ENCODE measurements at regions not wholly inside any gene's neighbourhood (a gene's known extent, or its start where the extent isn't known, plus 50 kb on each side); places are given as distances from the start of the nearest gene placed in this dataset.

GRCh38 chr2:18180912-18181311 is 302.4 kb downstream of the KCNS3 start:
- no peaks in the 10 kb centered on the region for H3F3A ChIP-seq (ENCODE audit: insufficient read depth, low read length)

DNA sequence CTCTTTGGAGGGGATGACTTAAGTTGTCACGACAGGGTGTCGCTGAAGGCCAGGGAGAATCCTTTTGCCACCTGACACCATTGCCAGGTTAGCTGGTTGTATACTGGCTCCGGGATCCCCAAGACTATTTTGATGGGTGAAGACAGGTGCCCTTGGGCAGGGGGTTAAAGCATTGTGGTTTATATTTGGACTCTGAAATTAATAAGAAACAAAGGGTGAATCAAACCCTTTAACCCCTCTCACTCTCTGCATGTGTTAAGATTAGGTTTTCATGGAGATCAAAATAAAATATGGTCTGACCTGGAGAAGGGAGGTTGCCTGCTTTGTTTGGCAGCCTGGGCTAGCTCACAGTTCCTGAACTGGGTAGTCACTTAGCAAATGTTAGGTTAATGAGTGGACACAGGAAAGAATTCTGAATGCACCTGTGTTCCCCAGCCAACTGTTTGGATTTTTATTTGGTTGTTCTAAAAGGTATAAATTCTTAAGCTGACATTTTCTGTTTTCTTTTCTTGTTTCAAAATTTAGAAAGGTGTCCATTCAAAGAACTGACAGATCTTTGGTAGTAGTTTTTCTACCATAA is 301.7 kb downstream of the KCNS3 start:
- Histone ChIP-seq H3K4me2 (ENCODE audit: low read length) (no peak overlapping the region), H3K36me3 (ENCODE audit: insufficient read depth, low read length) (no peaks in the 10 kb centered on the region), H4K20me1 (ENCODE audit: insufficient read depth, low read length) (no peaks in the 10 kb centered on the region), H3K9ac (ENCODE audit: low read length) (no peak overlapping the region), H2AFZ (ENCODE audit: low read length) (no peak overlapping the region), H3K9me3 (ENCODE audit: low read length) (no peaks in the 10 kb centered on the region), H3F3A (ENCODE audit: insufficient read depth, low read length) (no peaks in the 10 kb centered on the region), H3K27me3 (ENCODE audit: insufficient read depth, low read length) (no peaks in the 10 kb centered on the region), H3K79me2 (ENCODE audit: insufficient read depth, low read length) (no peaks in the 10 kb centered on the region), H3K27ac (ENCODE audit: low read depth, low read length, poor library complexity, severe bottlenecking) (no peak overlapping the region), H3K9me2 (ENCODE audit: low read depth, low read length) (no peaks in the 10 kb centered on the region), H3K4me1 (ENCODE audit: insufficient read depth, low read length, severe bottlenecking) (no peaks in the 10 kb centered on the region), H3K4me3 (ENCODE audit: low read depth, low read length, poor library complexity, severe bottlenecking) (no peak overlapping the region)
- no peak for TF ChIP-seq EZH2 (IDR thresholded peaks at IDR 0.05; ENCODE audit: borderline replicate concordance, low read length)
- TF ChIP-seq, protein P1, sequence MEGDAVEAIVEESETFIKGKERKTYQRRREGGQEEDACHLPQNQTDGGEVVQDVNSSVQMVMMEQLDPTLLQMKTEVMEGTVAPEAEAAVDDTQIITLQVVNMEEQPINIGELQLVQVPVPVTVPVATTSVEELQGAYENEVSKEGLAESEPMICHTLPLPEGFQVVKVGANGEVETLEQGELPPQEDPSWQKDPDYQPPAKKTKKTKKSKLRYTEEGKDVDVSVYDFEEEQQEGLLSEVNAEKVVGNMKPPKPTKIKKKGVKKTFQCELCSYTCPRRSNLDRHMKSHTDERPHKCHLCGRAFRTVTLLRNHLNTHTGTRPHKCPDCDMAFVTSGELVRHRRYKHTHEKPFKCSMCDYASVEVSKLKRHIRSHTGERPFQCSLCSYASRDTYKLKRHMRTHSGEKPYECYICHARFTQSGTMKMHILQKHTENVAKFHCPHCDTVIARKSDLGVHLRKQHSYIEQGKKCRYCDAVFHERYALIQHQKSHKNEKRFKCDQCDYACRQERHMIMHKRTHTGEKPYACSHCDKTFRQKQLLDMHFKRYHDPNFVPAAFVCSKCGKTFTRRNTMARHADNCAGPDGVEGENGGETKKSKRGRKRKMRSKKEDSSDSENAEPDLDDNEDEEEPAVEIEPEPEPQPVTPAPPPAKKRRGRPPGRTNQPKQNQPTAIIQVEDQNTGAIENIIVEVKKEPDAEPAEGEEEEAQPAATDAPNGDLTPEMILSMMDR (IDR thresholded peaks at IDR 0.05; ENCODE audit: low read length), result no peak

More at GRCh38 chr2:18180912-18181311, 302.4 kb downstream of the KCNS3 start:
- H3K9me2 ChIP-seq (ENCODE audit: low read depth, low read length), result no peaks in the 10 kb centered on the region
- H3K4me3 ChIP-seq (ENCODE audit: low read depth, low read length, poor library complexity, severe bottlenecking), result no peak overlapping the region
- no peak overlapping the region for H3K4me2 ChIP-seq (ENCODE audit: low read length)
- no peaks in the 10 kb centered on the region for H3K79me2 ChIP-seq (ENCODE audit: insufficient read depth, low read length)
- no peaks in the 10 kb centered on the region for H4K20me1 ChIP-seq (ENCODE audit: insufficient read depth, low read length)
- no peaks in the 10 kb centered on the region for H3K27me3 ChIP-seq (ENCODE audit: insufficient read depth, low read length)
- no peak overlapping the region for H3K9ac ChIP-seq (ENCODE audit: low read length)
- TF ChIP-seq, protein P1 (IDR thresholded peaks at IDR 0.05; ENCODE audit: low read length), result no peak
- no peak for TF ChIP-seq EZH2 (IDR thresholded peaks at IDR 0.05; ENCODE audit: borderline replicate concordance, low read length)
- no peak overlapping the region for H3K27ac ChIP-seq (ENCODE audit: low read depth, low read length, poor library complexity, severe bottlenecking)
- no peak overlapping the region for H2AFZ ChIP-seq (ENCODE audit: low read length)
- H3K36me3 ChIP-seq (ENCODE audit: insufficient read depth, low read length), result no peaks in the 10 kb centered on the region
- H3K9me3 ChIP-seq (ENCODE audit: low read length), result no peaks in the 10 kb centered on the region
- H3K4me1 ChIP-seq (ENCODE audit: insufficient read depth, low read length, severe bottlenecking), result no peaks in the 10 kb centered on the region

GRCh38 chr2:18178736-18179349 is 300.4 kb downstream of the KCNS3 start:
- Histone ChIP-seq H3K4me2 (ENCODE audit: low read length) (no peak overlapping the region), H3K79me2 (ENCODE audit: insufficient read depth, low read length) (no peaks in the 10 kb centered on the region), H3K27me3 (ENCODE audit: insufficient read depth, low read length) (no peaks in the 10 kb centered on the region), H3K27ac (ENCODE audit: low read depth, low read length, poor library complexity, severe bottlenecking) (no peak overlapping the region), H3K9ac (ENCODE audit: low read length) (no peak overlapping the region), H3K9me2 (ENCODE audit: low read depth, low read length) (no peaks in the 10 kb centered on the region), H3K9me3 (ENCODE audit: low read length) (no peaks in the 10 kb centered on the region), H3K36me3 (ENCODE audit: insufficient read depth, low read length) (no peaks in the 10 kb centered on the region), H2AFZ (ENCODE audit: low read length) (no peak overlapping the region), H3K4me1 (ENCODE audit: insufficient read depth, low read length, severe bottlenecking) (no peaks in the 10 kb centered on the region), H4K20me1 (ENCODE audit: insufficient read depth, low read length) (no peaks in the 10 kb centered on the region), H3F3A (ENCODE audit: insufficient read depth, low read length) (no peaks in the 10 kb centered on the region), H3K4me3 (ENCODE audit: low read depth, low read length, poor library complexity, severe bottlenecking) (no peak overlapping the region)
- no peak for TF ChIP-seq EZH2 (IDR thresholded peaks at IDR 0.05; ENCODE audit: borderline replicate concordance, low read length)
- TF ChIP-seq, protein P1 (IDR thresholded peaks at IDR 0.05; ENCODE audit: low read length), result peak; percentile 82
